ENCODE measurements at regions not wholly inside any gene's neighbourhood (a gene's known extent, or its start where the extent isn't known, plus 50 kb on each side); places are given as distances from the start of the nearest gene placed in this dataset.

DNA sequence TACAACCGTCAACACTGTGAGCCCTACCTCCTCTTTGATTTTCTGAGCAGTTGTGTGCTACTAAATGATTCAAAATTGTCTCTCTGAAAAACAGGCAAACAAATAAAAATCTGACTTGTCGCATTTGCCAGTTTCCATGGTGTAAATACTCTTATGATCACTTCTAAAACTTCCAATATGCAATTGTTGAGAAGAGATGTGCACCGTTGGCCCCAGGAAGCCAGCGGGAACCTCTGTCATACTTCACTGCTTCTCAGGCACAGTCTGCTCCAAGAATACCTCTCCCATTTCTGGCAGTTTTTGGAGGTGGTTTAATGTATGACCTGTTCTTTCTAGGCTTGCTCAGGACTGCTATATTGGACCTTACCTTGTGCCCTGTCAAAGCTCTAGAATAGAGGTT lies 196.0 kb upstream of the NCAM2 start:
- DNase-seq (ENCODE audit: low read depth), result no peak
- no peak overlapping the region for H3K4me3 ChIP-seq (ENCODE audit: low read depth, low read length)
- TF ChIP-seq POLR2A (IDR thresholded peaks at IDR 0.05; ENCODE audit: extremely low read depth, insufficient read length), result no peak
- TF ChIP-seq, protein P1, sequence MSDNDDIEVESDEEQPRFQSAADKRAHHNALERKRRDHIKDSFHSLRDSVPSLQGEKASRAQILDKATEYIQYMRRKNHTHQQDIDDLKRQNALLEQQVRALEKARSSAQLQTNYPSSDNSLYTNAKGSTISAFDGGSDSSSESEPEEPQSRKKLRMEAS (IDR thresholded peaks at IDR 0.05; ENCODE audit: low read depth, low read length), result no peak

DNA sequence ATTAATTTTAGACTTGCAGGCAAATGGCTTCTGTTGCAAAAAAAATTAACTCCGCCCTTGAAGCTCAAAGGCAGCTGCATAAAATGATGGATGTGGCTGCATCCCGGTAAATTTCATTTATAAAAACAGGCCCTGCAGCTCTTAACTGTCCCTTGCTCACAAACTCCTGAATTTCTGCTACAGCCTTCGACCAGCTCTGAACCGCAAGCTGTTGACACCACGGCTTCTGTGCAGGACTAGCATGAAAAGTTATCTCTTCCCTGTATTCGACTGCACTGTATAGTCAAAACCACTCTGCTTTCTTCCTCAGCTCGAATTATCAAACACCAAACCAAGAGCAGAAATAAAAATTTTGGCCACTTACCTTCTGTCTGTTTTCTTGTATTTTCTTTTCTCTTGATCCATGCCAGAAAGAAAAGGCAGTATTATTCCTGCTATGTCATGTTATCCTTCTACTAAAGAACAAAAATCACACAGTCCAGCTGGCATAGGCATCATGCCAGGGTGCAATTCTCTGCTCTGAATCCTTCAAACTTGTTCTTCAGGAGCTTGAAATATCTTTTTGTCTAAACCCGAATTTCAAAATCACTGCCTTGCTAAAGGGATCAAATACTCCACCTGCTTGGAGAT lies 195.5 kb upstream of the NCAM2 start:
- no peak overlapping the region for H3K4me3 ChIP-seq (ENCODE audit: low read depth, low read length)
- no peak for DNase-seq (ENCODE audit: low read depth)
- no peak for TF ChIP-seq MYC (IDR thresholded peaks at IDR 0.05; ENCODE audit: low read depth, low read length)
- TF ChIP-seq, protein P2, sequence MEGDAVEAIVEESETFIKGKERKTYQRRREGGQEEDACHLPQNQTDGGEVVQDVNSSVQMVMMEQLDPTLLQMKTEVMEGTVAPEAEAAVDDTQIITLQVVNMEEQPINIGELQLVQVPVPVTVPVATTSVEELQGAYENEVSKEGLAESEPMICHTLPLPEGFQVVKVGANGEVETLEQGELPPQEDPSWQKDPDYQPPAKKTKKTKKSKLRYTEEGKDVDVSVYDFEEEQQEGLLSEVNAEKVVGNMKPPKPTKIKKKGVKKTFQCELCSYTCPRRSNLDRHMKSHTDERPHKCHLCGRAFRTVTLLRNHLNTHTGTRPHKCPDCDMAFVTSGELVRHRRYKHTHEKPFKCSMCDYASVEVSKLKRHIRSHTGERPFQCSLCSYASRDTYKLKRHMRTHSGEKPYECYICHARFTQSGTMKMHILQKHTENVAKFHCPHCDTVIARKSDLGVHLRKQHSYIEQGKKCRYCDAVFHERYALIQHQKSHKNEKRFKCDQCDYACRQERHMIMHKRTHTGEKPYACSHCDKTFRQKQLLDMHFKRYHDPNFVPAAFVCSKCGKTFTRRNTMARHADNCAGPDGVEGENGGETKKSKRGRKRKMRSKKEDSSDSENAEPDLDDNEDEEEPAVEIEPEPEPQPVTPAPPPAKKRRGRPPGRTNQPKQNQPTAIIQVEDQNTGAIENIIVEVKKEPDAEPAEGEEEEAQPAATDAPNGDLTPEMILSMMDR (IDR thresholded peaks at IDR 0.05; ENCODE audit: low read depth, low read length), result no peak
- TF ChIP-seq, protein P1 (IDR thresholded peaks at IDR 0.05; ENCODE audit: low read depth, low read length), result no peak
- TF ChIP-seq POLR2A (IDR thresholded peaks at IDR 0.05; ENCODE audit: extremely low read depth, insufficient read length), result no peak

DNA sequence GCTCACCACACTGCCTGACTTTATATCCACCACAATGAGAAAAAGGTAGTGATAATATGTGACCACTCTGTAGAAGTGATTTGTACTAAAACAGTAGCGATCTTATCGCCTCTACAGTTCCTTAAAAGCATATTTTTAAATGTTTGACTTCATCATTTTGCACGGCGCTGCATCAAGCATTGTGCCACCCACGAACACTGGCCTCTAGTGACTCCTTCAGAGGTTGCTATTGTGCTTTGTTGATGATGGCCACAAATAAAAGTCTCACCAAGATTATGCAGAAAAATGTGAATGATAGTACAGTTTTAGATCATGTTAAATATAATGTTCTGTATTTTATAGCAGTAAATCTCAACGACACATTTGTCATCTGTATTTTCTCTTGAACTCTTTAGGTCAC lies 186.5 kb upstream of the NCAM2 start:
- DNase-seq (ENCODE audit: low read depth), result no peak
- TF ChIP-seq MYC (IDR thresholded peaks at IDR 0.05; ENCODE audit: low read depth, low read length), result no peak
- TF ChIP-seq, protein P1 (IDR thresholded peaks at IDR 0.05; ENCODE audit: low read depth, low read length), result no peak
- no peak for TF ChIP-seq POLR2A (IDR thresholded peaks at IDR 0.05; ENCODE audit: extremely low read depth, insufficient read length)
- TF ChIP-seq, protein P2 (IDR thresholded peaks at IDR 0.05; ENCODE audit: low read depth, low read length), result no peak
- no peak overlapping the region for H3K4me3 ChIP-seq (ENCODE audit: low read depth, low read length)

DNA sequence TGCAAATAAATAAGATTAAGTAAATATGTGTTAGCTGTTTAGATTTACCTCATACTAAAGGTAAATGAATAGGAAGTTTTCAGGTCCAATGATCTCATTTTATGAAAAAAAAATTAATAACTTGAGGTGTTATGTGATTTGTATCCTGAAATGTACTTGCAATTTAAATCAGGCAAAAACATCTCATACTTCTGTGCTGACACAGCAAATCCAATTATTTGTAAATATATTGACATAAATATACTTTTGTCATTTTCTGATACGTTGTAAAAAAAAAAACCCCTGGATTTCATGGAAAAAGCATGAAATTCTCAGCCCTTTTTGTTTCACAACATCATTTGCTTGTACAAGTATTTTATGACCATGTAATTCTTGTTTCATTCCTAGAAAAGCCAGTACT lies 184.1 kb upstream of the NCAM2 start:
- no peak overlapping the region for H3K4me3 ChIP-seq (ENCODE audit: low read depth, low read length)
- TF ChIP-seq, protein P1 (IDR thresholded peaks at IDR 0.05; ENCODE audit: low read depth, low read length), result no peak
- TF ChIP-seq MYC (IDR thresholded peaks at IDR 0.05; ENCODE audit: low read depth, low read length) (no peak), POLR2A (IDR thresholded peaks at IDR 0.05; ENCODE audit: extremely low read depth, insufficient read length) (no peak)
- TF ChIP-seq, protein P2 (IDR thresholded peaks at IDR 0.05; ENCODE audit: low read depth, low read length), result no peak
- no peak for DNase-seq (ENCODE audit: low read depth)

DNA sequence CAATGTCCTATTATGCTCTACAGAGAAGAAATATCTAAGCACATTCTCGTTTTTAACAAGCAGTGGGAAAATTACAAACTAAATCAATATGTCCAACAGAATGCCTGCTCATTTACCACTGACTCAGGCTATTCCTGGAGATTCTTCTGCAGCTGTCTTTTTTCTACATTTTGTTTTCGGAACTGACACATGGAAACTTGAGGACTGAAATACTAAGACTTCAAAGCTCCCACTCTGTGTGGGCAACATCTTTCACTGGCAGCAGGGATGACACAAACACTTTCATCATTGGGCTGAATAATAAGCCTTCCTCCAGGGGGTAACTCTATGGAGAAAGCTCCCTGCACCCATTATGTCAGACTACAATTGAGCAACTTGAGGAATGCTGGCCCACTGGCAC lies 175.5 kb upstream of the NCAM2 start:
- DNase-seq (ENCODE audit: low read depth), result no peak
- H3K4me3 ChIP-seq (ENCODE audit: low read depth, low read length), result no peak overlapping the region
- TF ChIP-seq MYC (IDR thresholded peaks at IDR 0.05; ENCODE audit: low read depth, low read length) (no peak), POLR2A (IDR thresholded peaks at IDR 0.05; ENCODE audit: extremely low read depth, insufficient read length) (no peak)
- TF ChIP-seq, protein P1 (IDR thresholded peaks at IDR 0.05; ENCODE audit: low read depth, low read length), result no peak
- TF ChIP-seq, protein P2 (IDR thresholded peaks at IDR 0.05; ENCODE audit: low read depth, low read length), result no peak

DNA sequence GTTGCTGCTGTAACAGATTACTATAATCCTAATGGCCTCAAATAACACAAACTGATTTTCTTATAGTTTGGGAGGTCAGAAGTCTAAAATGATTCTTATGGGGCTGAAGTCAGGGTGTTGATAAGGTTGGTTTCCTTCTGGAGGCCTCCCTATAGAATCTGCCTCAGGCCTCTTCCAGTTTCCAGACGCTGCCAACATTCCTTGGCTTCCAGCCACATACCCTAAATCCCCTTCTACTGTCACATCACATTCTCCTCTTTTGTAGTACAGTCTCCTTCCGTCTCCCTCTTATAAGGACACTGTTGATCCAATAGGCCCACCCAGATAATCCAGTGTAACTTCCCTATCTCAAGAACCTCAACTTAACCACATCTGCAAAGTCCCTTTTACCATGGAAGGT lies 145.3 kb upstream of the NCAM2 start:
- no peak overlapping the region for H3K4me3 ChIP-seq (ENCODE audit: low read depth, low read length)
- no peak for DNase-seq (ENCODE audit: low read depth)
- TF ChIP-seq, protein P2 (IDR thresholded peaks at IDR 0.05; ENCODE audit: low read depth, low read length), result no peak
- TF ChIP-seq POLR2A (IDR thresholded peaks at IDR 0.05; ENCODE audit: extremely low read depth, insufficient read length) (no peak), MYC (IDR thresholded peaks at IDR 0.05; ENCODE audit: low read depth, low read length) (no peak)
- TF ChIP-seq, protein P1 (IDR thresholded peaks at IDR 0.05; ENCODE audit: low read depth, low read length), result no peak
